HFF-Myc (cell line): ENCODE measurements at regions not wholly inside any gene's neighbourhood (a gene's known extent, or its start where the extent isn't known, plus 50 kb on each side); places are given as distances from the start of the nearest gene placed in this dataset.
A peak's percentile ranks its signal among the peaks of the same experiment; 100 is the strongest.

Experiments used
- DNase-seq: peaks from one replicate; pipeline ENCODE4 v3.0.0-alpha.2; 2011; ENCODE audit warnings: low read depth; ENCODE audit errors: extremely low read depth
- H3K4me3 ChIP-seq: replicated peaks from 2 replicates; pipeline ENCODE4 v1.5.1; 2011; ENCODE audit warnings: low read depth, mild to moderate bottlenecking, control low read depth, low read length
- TF ChIP-seq, protein P1 (sequence below): IDR thresholded peaks from 2 replicates; pipeline ENCODE4 v1.5.1; 2012; ENCODE audit warnings: mild to moderate bottlenecking, low read depth, low read length, control low read depth; ENCODE audit errors: missing control alignments

DNA sequence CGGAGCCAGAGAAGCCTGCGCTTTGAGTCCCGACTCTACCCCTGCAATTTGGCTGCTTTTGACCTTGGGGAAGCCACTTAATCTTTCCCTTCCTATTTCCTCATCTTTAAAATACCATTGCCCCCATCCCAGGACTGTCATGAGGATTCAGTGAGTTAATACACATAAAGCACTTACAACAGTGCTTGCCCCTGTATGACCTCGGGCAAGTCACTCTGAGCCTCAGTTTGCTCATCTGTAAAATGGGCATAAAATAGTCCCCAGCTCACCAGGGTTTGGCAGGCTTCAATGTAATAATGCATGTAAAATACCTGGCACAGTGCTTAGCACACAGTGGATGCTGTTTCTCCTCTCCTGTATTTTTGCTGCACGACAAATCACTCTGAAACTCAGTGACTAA lies 278.7 kb upstream of the PWP1 start:
- no peak overlapping the region for H3K4me3 ChIP-seq
- no peak for DNase-seq
- TF ChIP-seq, protein P1, sequence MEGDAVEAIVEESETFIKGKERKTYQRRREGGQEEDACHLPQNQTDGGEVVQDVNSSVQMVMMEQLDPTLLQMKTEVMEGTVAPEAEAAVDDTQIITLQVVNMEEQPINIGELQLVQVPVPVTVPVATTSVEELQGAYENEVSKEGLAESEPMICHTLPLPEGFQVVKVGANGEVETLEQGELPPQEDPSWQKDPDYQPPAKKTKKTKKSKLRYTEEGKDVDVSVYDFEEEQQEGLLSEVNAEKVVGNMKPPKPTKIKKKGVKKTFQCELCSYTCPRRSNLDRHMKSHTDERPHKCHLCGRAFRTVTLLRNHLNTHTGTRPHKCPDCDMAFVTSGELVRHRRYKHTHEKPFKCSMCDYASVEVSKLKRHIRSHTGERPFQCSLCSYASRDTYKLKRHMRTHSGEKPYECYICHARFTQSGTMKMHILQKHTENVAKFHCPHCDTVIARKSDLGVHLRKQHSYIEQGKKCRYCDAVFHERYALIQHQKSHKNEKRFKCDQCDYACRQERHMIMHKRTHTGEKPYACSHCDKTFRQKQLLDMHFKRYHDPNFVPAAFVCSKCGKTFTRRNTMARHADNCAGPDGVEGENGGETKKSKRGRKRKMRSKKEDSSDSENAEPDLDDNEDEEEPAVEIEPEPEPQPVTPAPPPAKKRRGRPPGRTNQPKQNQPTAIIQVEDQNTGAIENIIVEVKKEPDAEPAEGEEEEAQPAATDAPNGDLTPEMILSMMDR, result no peak

- peak; percentile 40 for DNase-seq
Observed at GRCh38 chr12:107411792-107412535, 273.6 kb upstream of the PWP1 start.

GRCh38 chr12:107415071-107415470 lies 270.5 kb upstream of the PWP1 start:
- no peak for DNase-seq
- TF ChIP-seq, protein P1, result no peak
- no peak overlapping the region for H3K4me3 ChIP-seq

More at GRCh38 chr12:107411792-107412535, 273.6 kb upstream of the PWP1 start:
- TF ChIP-seq, protein P1, result no peak
- no peak overlapping the region for H3K4me3 ChIP-seq

GRCh38 chr12:107415834-107416233 lies 269.8 kb upstream of the PWP1 start:
- H3K4me3 ChIP-seq, result no peak overlapping the region
- TF ChIP-seq, protein P1, result no peak
- DNase-seq, result no peak

- DNase-seq, result no peak
- H3K4me3 ChIP-seq, result no peak overlapping the region
- TF ChIP-seq, protein P1, result no peak
Observed at GRCh38 chr12:107417004-107417403, 268.6 kb upstream of the PWP1 start.

GRCh38 chr12:107418981-107419380 lies 266.6 kb upstream of the PWP1 start:
- no peak for DNase-seq
- TF ChIP-seq, protein P1, result no peak
- no peak overlapping the region for H3K4me3 ChIP-seq

DNA sequence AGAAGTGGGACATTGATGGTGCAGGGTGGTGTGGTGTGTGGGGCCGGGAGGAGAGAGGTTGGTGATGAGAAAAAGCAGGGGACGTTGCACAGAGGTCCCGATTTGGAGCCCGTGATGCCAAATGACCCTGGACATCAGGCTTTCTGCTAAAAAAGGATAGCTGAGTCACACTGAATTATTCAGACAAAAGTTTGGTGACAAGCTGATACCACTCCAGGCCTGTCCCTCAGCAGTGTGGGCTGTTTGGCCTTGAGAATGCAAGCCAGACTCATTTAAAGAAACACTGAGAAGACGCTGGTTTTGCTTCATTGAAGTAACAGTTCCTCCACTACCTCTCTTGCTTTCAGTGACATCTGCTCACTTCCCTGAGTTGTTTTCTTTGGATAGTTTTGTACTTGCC lies 262.1 kb upstream of the PWP1 start:
- H3K4me3 ChIP-seq, result no peak overlapping the region
- no peak for DNase-seq
- TF ChIP-seq, protein P1, result no peak
